ENCODE measurements at regions not wholly inside any gene's neighbourhood (a gene's known extent, or its start where the extent isn't known, plus 50 kb on each side); places are given as distances from the start of the nearest gene placed in this dataset.

GRCh38 chr10:131724169-131724545 lies 176.7 kb upstream of the PPP2R2D start:
- DNase-seq: no peak

DNA sequence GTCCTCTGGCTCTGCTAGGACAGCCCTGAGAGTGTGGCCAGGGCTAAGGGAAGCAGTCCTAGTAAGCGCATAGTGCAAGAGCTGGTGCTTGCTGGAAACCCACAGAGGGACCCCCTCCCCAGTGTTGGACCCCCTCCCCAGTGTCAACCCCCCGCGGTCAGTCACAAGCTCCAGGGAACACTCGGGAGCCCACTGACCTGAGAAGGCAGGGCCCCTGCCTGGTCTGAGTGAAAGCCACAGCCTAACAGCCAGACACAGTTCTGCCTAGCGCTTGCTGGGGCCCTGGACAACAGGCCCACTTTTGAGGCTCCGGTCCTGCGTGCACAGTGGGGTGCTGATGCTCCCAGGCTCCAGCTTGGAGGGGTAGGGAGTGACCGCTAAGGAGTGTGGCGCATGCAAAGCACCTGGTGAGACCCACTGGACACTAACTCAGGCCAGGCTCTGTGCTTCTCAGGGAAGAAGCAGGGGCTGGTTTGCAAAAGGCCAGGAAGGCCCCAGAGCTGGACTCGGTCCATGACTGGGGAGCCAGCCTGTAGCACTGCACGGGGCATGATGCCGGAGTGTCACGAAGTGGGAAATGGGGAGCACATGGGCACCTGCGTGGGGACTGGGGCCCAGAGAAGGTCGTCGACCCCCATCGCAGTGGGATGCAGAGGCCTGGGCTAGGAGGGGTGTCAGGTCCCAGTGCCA lies 175.8 kb upstream of the PPP2R2D start:
- DNase-seq: no peak

DNA sequence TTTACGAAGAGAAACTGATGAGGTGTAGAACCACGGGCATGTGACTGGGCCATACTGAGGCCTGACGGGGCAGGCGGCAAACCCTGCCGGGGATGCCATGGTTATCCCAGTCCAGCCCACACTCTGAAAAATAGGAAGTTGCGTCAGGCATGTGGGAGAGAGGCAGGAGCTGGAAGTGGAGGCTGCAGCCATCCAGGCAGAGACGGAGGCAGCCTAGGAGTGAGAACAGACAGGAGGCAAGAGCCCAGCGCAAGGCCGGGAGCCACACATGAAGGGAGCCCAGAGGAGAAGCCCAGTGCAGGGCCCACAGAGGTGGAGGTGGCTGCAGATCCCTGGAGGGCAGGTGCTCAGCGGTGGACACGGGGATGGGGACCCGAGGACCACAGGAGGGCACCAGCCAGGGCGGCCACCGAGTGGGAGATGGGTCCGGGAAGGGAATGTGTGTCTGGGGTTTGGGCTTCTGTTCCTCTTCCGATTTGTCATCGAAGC lies 175.2 kb upstream of the PPP2R2D start:
- no peak for DNase-seq

DNA sequence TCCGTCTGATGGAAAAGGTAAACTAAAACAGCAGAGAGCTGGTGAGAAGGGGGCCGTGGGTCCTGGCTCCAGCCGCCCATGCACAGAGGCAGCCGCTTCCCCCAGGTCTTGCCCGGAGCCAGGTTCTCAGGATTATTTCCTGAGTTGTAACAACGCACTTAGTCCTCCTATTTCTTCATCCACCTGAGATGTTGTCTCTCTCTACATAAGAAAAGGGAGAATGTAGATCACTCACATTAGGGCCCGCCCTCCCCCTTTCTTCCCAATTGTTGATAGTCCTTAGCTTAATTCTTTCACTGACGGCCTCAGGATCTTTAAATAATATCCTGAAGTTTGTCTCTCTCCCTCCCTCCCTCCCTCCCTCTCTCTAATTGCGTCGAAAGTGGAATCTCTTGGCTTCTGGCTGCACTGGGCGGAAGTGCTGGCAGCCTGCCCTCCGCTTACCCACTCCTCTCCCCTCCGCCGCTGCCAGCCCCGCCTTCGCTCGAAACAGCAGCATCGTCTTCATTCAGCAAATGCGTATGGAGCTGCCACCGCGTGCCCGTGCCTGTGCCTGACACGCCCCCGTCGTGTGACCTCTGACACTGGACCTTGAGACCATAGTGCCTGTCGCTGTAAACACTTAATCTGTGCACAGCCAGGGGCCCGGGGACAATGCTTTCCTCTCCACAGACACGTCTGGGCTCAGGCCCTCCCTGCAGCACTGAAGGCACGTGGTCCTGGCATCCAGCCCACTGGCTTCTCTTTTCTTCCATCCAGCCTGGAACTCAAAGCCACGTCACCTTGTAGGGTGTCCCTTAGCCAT lies 174.5 kb upstream of the PPP2R2D start:
- DNase-seq: peak in 1 of 2 donors; percentile 40

DNA sequence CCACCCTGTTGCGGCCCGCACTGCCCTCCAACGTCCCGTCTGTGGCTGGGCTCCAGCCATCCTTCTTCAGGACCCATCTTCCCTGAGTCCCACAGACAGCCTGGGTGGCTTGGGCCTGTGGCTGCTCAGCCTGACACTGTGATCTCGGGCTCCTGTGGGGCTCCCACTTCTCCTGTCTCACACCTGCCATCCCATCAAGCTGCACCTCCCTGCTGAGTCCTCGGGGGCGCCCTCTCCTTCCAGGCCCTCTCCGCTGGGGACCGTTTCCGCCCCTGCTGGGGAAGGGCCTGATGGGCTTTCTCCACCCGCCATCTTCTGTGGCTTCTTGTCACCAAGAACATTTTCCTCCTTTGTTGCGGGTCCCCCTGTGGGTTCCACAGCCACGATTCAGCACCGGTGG lies 173.8 kb upstream of the PPP2R2D start:
- DNase-seq: no peak

DNA sequence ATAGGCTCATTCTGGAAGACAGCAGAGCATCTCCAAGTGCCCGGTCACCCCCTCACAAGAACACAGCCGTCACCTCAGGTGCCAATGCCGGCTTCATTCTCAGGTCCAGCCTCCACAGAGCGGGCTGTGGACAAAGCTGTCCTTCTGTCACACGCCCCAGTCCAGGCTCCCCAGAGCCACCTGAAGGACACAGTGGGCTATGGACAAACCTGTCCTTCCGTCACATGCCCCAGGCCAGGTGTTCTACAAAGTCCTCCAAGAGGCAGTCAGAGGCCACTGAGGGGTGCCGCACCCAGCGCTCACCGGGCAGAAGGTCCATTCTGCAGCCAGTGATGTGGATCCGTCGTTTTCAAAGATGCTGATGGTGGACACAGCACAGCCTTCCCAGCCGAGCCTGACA lies 173.2 kb upstream of the PPP2R2D start:
- no peak for DNase-seq

DNA sequence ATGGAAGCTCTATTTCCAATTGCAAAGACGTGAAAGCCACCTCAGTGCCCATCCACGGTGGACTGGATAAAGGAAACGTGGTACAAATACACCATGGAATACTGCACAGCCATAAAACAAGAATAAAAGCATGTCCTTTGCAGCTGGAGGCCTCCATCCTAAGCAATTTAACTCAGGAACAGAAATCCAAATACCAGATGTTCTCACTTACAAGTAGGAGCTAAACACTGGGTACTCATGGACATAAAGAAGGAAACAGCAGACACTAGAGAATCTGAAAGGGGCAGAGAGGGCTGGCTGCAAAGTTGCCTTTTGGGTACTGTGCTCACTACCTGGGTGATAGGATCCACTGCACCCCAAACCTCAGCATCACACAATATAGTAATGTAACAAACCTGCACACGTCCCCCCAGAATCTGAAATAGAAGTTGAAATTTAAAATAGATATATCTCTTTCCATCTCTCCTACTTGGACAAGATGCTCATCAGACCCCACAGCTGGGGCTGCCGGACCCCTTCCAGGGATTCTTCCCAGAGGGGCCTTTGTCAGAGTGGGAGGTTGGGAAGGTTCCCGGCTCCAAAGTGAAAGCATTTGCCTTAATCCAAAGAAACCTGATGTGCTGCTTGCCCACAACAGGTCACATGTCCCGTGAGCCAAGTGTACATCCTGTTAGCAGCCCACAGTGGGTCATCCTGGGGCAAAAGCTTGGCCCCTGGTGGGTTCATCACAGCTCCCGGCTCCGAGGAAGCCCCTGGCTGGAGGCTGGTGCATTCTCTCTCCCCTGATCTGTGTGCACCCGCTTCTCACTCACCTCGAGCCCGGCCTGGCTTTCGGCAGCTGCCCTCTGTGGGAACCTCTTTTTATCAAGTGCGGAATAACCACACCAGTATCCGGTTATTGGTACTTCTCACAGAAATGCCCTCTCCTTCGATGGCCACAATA lies 172.3 kb upstream of the PPP2R2D start:
- no peak for DNase-seq

DNA sequence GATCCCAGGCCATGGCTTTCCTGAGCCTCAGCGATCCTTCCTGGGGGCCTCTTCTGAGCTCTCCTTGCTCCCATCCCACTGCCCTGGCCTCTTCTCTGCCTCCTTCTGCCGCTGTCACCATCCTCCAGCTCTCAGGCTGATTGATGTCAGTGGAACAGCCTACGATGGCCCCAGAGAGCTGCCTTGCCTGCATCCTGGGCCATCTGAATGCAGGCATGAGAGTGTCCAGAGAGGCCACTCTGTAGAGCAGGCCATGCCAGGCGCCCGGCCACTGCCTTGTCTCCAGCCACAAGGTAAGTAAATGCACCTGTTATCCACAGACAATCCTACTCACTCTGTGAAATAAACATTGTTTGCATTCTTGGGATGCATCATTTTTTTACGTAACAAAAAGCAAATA lies 171.4 kb upstream of the PPP2R2D start:
- no peak for DNase-seq

DNA sequence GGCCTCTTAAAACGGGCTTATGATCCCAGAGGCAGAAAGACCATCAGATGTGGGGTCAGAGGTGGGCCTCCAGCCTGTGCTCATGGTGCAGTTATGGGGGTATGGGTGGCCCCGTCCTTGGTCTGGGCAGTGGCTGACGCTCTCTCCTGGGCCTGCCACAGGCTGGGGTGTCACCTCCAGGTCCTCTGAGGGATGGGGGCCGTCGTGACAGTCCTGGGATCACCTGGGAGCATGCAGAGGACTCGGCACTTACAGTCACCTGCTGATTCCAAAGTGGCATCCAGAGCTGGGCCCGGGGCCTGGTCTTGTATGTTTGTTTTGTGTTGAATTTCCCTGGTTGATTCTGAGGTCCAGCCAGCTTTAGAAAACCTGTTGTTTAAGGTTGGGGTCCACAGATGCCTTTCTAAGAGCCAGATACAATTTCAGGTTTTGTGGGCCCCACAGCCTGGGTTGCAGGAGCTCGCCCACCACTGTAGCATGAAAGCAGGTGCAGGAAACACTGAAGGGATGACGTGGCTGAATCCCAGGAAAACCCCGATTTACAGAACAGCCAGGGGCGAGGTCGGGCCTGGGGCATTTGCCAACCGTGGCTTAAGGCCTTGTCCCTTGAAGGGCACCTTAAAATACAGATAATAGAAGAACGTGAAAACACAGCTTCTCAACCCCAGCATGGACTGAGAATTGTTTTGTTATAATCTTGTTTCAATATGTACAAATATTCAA lies 170.7 kb upstream of the PPP2R2D start:
- no peak for DNase-seq

DNA sequence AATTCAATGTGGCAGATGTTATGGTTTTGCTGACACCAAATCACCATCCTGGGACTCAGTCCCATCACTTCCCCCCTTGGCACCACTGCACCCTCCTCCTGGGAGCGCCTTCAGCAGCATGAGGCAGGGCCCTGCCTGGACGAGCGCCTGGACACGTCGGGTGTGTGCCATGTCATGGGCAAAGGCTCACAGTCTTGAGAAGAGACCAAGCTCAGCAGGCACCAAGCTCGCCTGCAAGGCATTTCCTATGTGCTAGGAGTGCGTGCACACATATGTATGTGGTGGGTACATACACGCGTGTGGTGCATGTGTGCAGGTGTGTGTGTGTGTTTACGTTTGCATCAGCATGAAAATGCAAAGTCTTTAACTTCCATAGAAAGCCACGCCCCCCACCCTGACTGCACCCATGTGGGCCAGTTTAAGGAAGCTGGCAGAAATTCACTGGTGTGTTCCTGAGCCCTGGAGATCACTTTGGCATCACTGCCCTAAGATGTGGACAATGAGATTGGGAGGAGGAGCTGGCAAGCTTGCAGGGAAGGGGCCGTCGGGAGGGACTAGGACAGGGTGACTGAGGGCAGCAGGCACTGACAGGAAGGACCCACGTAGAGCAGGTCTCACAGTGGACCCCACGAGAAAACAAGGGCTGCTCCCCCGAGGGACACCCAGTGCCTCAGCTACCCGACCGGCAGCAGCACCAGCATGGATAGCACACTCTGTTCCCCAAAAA lies 169.9 kb upstream of the PPP2R2D start:
- no peak for DNase-seq

DNA sequence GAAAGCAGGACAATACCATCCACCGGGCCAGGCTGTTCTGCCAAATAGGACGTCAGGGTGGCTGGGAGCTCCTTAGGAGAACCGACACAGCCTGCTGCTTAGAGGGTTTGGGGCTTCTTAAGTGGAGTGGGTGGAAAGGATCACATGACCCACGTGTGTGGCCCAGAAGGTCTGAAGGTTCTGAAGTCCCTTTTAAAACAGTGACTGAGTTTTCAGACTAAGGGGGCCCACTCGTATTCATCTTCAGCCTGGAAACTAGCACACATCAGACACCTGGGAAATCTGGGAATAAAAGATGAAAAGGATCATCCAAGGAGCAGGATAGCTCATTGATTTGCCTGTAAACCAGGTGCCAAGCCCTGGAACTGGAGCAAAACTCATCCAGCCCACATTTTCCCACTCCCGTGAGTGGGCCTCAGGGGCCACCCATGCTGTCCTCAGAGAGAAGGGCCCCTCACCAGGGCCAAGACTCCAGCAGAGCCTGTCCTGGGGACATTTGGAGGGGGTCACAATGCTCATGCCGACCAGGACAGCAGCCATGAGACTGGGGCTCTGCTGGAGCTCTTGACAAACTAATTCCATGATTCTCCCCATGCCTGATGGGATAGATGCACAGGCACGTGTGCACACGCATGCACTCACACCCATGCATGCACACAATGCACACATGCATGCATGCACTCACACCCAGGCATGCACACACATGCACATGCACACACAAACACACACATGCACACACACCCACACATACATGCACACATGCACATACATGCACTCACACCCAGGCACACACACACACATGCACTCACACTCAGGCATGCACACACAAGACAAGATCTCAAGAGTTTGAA lies 168.8 kb upstream of the PPP2R2D start:
- no peak for DNase-seq

DNA sequence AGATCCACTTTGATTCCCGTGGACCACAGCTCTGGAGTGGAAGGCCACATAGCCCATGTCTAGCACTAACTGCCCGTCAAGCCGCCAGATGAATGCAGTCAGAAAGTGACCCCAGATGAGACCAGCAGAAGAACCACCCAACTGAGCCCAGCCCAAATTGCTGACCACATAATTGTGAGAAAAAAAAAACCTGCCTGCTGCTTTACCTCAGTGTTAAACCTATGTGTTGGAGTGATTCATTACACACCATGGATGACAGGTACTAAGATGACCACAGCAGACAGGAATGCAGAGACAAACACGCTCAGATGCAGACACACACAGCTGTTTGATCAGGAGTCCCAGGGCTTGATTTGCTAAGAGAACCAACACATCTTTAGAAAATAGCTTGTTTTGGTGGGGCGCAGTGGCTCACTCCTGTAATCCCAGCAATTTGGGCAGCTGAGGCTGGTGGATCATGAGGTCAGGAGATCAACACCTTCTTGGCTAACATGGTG lies 168.1 kb upstream of the PPP2R2D start:
- DNase-seq: no peak

DNA sequence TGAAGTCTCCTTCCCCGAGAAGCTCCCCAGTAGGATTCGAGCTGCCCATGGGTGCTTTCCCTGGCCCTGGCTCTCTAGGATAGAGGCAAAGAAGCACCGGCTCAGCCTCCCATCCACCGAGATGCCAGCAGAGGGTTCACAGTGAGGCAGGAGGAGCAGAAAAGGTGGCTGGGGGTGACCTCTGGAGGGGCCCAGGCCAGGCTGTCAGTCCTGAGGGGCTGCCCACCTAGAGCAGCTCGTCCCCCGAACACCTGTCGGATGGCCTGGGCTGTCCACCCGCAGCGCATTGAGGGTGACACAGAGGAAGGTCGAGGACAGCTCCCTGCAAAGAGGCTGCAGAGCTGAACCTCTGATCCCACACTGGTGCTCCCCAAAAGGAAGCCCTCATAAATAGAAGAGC lies 167.2 kb upstream of the PPP2R2D start:
- DNase-seq: no peak

DNA sequence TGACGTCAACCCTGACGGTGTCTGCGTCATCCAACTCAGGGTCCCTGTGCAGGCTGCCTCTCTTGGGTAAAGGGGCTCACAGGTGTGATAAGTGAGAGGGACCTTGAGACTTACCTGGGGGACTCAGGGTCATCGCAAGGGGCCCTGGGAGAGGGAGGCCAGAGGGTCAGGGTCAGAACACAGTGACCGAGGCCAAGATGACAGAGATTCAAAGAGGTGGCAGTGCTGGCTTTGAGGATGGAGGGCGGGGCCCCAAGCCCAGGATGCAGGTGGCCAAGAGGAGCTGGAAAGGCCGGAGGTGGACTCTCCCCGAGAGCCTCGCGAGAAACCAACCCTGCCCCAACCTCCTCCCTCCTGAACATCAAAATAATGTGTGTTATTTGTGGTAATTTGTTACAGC lies 165.2 kb upstream of the PPP2R2D start:
- no peak for DNase-seq

DNA sequence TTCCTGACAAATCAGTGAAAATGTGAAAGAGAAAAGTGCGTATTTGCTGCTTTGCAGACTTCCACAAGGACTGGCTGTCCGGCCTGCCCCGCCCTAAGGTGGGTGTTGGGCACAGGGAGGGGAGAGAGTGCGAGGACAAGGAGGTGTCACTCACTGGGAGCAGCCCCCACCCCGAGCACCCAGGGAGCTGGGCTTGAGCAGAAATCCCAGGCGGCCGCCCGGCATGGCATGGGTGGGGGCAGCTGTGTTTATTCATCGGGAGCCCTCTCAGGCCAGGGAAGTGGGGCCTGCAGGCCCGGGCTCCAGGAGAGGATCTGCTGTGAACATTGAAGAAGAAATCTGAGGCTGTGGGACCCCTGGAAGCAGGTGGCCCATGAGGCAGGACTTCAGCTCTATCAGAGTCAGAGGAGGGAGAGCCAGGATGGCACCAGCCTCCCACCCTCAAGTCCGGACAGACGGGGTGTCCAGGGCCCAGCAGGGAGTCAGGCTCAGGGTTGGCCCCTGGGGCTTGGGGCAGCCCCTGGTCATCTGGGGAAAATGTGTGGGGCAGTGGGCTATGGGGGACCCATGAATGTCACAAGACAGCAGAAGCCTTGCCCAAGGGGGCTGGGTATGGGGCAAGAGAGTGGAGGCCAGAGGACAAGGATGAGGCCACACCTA lies 164.4 kb upstream of the PPP2R2D start:
- no peak for DNase-seq

GRCh38 chr10:131737543-131738395 lies 163.0 kb upstream of the PPP2R2D start:
- no peak for DNase-seq

DNA sequence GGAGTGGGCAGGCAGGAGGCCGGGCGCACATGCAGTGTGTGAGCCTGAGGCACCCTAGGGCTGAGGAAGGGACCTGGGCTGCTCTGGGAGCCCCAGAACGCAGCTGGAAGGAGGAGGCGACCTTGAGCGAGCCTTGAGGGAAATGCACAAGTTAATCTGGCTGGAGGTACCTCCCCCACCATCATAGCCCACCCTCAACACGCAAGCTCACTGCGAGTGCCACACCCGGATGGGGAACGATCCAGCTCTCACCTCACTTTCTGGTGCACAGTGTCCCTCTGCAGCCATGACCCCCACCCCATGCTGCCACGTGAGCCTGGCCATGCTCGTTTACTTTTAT lies 162.4 kb upstream of the PPP2R2D start:
- no peak for DNase-seq

GRCh38 chr10:131739206-131739605 lies 161.6 kb upstream of the PPP2R2D start:
- DNase-seq: peak in 1 of 2 donors; percentile 79

DNA sequence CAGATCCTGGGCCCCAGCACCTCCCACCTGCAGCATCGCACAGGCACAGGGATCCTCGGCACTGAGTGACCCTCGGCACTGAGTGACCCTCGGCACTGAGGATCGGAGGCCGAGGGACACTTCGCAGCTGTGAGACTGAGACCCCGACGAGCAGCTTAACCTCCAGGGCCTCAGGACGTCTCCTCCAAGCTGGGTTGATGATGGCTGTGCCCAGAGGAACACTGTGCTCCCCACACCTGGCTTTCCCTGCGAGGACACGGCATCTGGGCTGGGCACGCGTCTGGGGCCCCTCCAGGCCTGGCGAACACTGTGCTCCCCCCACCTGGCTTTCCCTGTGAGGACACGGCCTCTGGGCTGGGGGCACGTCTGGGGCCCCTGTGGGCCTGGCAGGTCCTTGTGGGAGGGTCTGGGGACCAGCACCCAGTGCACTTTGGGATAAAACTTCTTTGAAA lies 158.3 kb upstream of the PPP2R2D start:
- DNase-seq: no peak
